HepG2 (cell line): ENCODE measurements at regions not wholly inside any gene's neighbourhood (a gene's known extent, or its start where the extent isn't known, plus 50 kb on each side); places are given as distances from the start of the nearest gene placed in this dataset.

Source experiments
- ATAC-seq: fragments of 200-7000 bp; cut with Tn5 transposase; 3 replicates; pipeline ENCODE4 v1.9.1; 2020; ENCODE audit warnings: mild to moderate bottlenecking, moderate library complexity
- BruUV-seq: library from RNA; stranded (reverse); fragments of 400-500 nt; replicated peaks from 2 replicates; lab custom pipeline; 2021; lab: Mats Ljungman, UMichigan
- CTCF ChIA-PET: fragments of 300-600 bp; formaldehyde crosslinking; extraction: SDS; loops from one replicate; lab custom pipeline; 2021; ENCODE audit warnings: low total read pairs, inconsistent platforms, low intra/inter-chr PET ratio; lab: Yijun Ruan, JAX
- POLR2A ChIA-PET: fragments of 350-600 bp; sonication (Branson Sonifier 250); formaldehyde crosslinking; loops from one replicate; lab custom pipeline; 2020; ENCODE audit warnings: antibody characterized with exemption, inconsistent platforms; lab: Yijun Ruan, JAX
- DNase-seq: peaks from one replicate; pipeline ENCODE4 v3.0.0-alpha.2; 2015; ENCODE audit warnings: low spot score
- FAIRE-seq: peaks from 3 replicates; lab custom pipeline; 2011; peaks lifted over from hg19 to GRCh38; lab: Jason Lieb, UNC
- H2AFZ ChIP-seq: one replicate; pipeline ENCODE4 v1.6.1; 2011; ENCODE audit warnings: low read length, inconsistent platforms
- H3K27ac ChIP-seq: fragments of 300-600 bp; 3 replicates; pipeline ENCODE4 v1.8.0; 2011; ENCODE audit warnings: mixed run types, mild to moderate bottlenecking, mixed read lengths, low read length, inconsistent platforms; ENCODE audit not compliant: insufficient read depth; ENCODE audit errors: extremely low read length
- H3K27me3 ChIP-seq, 2 experiments: fragments of 200-600 bp in 1 of 2; 2 replicates in 1 of 2; 3 replicates in 1 of 2; pipeline versions ENCODE4 v1.6.0 to v1.8.0; 2011; ENCODE audit warnings: low read length in 2 of 2, mild to moderate bottlenecking in 2 of 2, moderate library complexity in 2 of 2, inconsistent platforms in 1 of 2; ENCODE audit not compliant: insufficient read depth in 2 of 2, control insufficient read depth in 1 of 2
- H3K36me3 ChIP-seq, 2 experiments: fragments of 200-600 bp in 1 of 2; replicated peaks in 1 of 2; 2 replicates in 1 of 2; 3 replicates in 1 of 2; pipeline versions ENCODE4 v1.5.1 to v1.8.0; 2011; ENCODE audit warnings: low read length in 2 of 2, inconsistent platforms in 1 of 2; ENCODE audit not compliant: insufficient read depth in 2 of 2, control insufficient read depth in 1 of 2
- H3K4me1 ChIP-seq: 2 replicates; pipeline ENCODE4 v1.5.1; 2012; ENCODE audit warnings: low read length, inconsistent platforms; ENCODE audit not compliant: insufficient read depth
- H3K4me2 ChIP-seq: 2 replicates; pipeline ENCODE4 v1.6.0; 2011; ENCODE audit warnings: low read depth, low read length, inconsistent platforms
- H3K4me3 ChIP-seq, 3 experiments: fragments of 200-600 bp in 1 of 3; sonication (generic), shearing (Covaris generic) in 1 of 3; replicated peaks in 1 of 3; 2 replicates each; pipeline ENCODE4 v1.5.1; 2011 to 2016; ENCODE audit warnings: low read length in 3 of 3, inconsistent platforms in 2 of 3, low read depth in 2 of 3, mild to moderate bottlenecking in 2 of 3, control low read depth in 1 of 3, mixed read lengths in 1 of 3; ENCODE audit not compliant: insufficient read depth in 1 of 3
- H3K79me2 ChIP-seq: one replicate; pipeline ENCODE4 v1.6.1; 2011; ENCODE audit warnings: low read length, inconsistent platforms; ENCODE audit not compliant: insufficient read depth
- H3K9ac ChIP-seq: 2 replicates; pipeline ENCODE4 v1.6.0; 2011; ENCODE audit warnings: mild to moderate bottlenecking, low read depth, low read length, inconsistent platforms; ENCODE audit not compliant: insufficient read depth
- H3K9me3 ChIP-seq: 2 replicates; pipeline ENCODE4 v1.5.1; 2012; ENCODE audit warnings: mild to moderate bottlenecking, low read length
- H4K20me1 ChIP-seq: 2 replicates; pipeline ENCODE4 v1.6.0; 2011; ENCODE audit warnings: inconsistent platforms, mild to moderate bottlenecking, low read length, moderate library complexity; ENCODE audit not compliant: insufficient read depth
- CREM ChIP-seq, 2 experiments: sonication (generic) in 1 of 2; formaldehyde crosslinking in 1 of 2; IDR thresholded peaks; 2 replicates each; pipeline versions ENCODE4 v1.4.0 to v1.6.1; 2016 to 2020; ENCODE audit warnings: antibody characterized with exemption in 1 of 2, mild to moderate bottlenecking in 1 of 2, missing genetic modification reagents in 1 of 2
- HOXA9 ChIP-seq: sonication (generic); formaldehyde crosslinking; IDR thresholded peaks from 2 replicates; pipeline ENCODE4 v1.8.1; 2022; ENCODE audit warnings: missing genetic modification reagents, mild to moderate bottlenecking, moderate library complexity, borderline replicate concordance
- REXO4 ChIP-seq: sonication (generic); formaldehyde crosslinking; IDR thresholded peaks from 2 replicates; pipeline ENCODE4 v1.8.0; 2022; ENCODE audit warnings: missing genetic modification reagents, mild to moderate bottlenecking, borderline replicate concordance
- TBP ChIP-seq: sonication (generic); formaldehyde crosslinking; IDR thresholded peaks from 2 replicates; pipeline ENCODE4 v1.5.0; 2020; ENCODE audit warnings: missing genetic modification reagents
- ZNF292 ChIP-seq: sonication (generic); formaldehyde crosslinking; IDR thresholded peaks from 2 replicates; pipeline ENCODE4 v1.8.1; 2022; ENCODE audit warnings: mild to moderate bottlenecking, low read depth, missing genetic modification reagents, borderline replicate concordance
- ZNF337 ChIP-seq: sonication (generic); formaldehyde crosslinking; IDR thresholded peaks from 2 replicates; pipeline ENCODE4 v1.5.1; 2020; ENCODE audit warnings: missing genetic modification reagents, low read depth, mild to moderate bottlenecking, borderline replicate concordance
- ZNF432 ChIP-seq: sonication (generic); formaldehyde crosslinking; IDR thresholded peaks from 2 replicates; pipeline ENCODE4 v1.5.0; 2020; ENCODE audit warnings: missing genetic modification reagents, mild to moderate bottlenecking, borderline replicate concordance
- ZNF792 ChIP-seq: IDR thresholded peaks from 2 replicates; pipeline ENCODE4 v1.6.1; 2016
- WGBS: methylation state at CpG from one replicate; pipeline ENCODE4 v1.1.6; 2017; ENCODE audit warnings: low lambda C conversion rate; 5-methylcytosine and 5-hydroxymethylcytosine counted together
- in situ Hi-C: cut with HindIII; loops from 2 replicates; pipeline ENCODE4 v1.10.0; 2017; ENCODE audit warnings: low pct_unique_long_range_greater_than_20kb; ENCODE audit not compliant: extremely low pct_ligation_motif_present
- intact Hi-C: fragments of 100-400 bp; cut with micrococcal nuclease; formaldehyde crosslinking; loops from one replicate; pipeline ENCODE4 v1.10.0; 2022; ENCODE audit not compliant: unreplicated experiment
- TF ChIP-seq, protein P1 (sequence below): IDR thresholded peaks from 2 replicates; pipeline ENCODE4 v1.6.1; 2016; ENCODE audit warnings: mild to moderate bottlenecking, missing biosample characterization, missing genetic modification reagents
- TF ChIP-seq, protein P2 (sequence below): sonication (generic); formaldehyde crosslinking; IDR thresholded peaks from 2 replicates; pipeline ENCODE4 v1.8.1; 2022; ENCODE audit warnings: low read depth, mild to moderate bottlenecking, missing genetic modification reagents
- TF ChIP-seq, protein P3 (sequence below): sonication (generic); formaldehyde crosslinking; IDR thresholded peaks from 2 replicates; pipeline ENCODE4 v1.5.0; 2020; ENCODE audit warnings: missing genetic modification reagents
- TF ChIP-seq, protein P4 (sequence below): IDR thresholded peaks from 2 replicates; pipeline ENCODE4 v1.6.1; 2016; ENCODE audit warnings: low read depth, control low read depth
- TF ChIP-seq, protein P5 (sequence below): sonication (generic); formaldehyde crosslinking; IDR thresholded peaks from 2 replicates; pipeline ENCODE4 v1.8.0; 2022; ENCODE audit warnings: mild to moderate bottlenecking, missing genetic modification reagents, moderate library complexity
- TF ChIP-seq, protein P6 (sequence below): sonication (generic); formaldehyde crosslinking; IDR thresholded peaks from 2 replicates; pipeline ENCODE4 v1.9.0; 2021; ENCODE audit warnings: missing genetic modification reagents, mild to moderate bottlenecking, borderline replicate concordance

DNA sequence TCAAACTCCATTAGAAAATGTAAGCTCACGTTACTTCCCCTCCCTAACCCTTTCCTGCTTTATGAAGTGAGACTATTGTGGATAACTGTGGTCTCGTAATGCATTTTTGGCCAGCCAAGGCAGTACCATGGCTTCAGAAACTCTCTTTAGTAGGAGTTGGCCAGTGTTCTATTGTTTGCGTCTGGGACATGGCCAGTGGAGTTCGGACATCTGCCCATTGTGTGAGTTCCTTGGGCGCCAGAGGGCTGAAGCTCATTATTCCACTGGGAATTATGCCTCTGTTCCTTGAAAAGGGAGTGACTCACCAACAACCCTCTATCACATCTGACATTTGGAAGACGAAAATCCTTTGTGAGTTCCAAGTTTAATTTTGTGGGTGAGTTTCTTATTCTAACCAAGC lies 319.5 kb upstream of the SOX9 start (continued):
- no peak for TF ChIP-seq ZNF337 (CRISPR knock-in tag)
- TF ChIP-seq, protein P1, sequence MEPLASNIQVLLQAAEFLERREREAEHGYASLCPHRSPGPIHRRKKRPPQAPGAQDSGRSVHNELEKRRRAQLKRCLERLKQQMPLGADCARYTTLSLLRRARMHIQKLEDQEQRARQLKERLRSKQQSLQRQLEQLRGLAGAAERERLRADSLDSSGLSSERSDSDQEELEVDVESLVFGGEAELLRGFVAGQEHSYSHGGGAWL: no peak
- TF ChIP-seq CREM (IDR thresholded peaks at IDR 0.05): no peak
- TF ChIP-seq CREM (CRISPR knock-in tag; IDR thresholded peaks at IDR 0.05): no peak

DNA sequence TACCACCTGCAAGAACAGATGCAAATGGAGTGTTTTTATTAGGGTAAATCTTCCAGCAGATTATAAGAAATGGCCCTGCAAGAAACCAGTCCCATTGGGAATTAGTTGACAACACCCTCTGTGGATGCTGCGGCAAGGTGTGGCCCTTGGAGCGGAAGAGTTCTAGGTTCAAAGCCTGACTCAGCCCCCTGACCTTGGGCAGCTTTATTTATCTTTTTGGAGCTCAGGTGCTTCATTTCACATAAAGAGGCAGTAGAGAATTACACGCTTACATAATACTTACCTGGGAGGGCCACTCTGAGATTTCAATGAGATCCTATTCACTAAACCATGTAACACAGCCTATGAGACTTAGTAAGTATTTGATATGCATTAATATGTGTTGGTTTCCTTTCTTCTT lies 318.2 kb upstream of the SOX9 start:
- in situ Hi-C loops: no loop called here
- WGBS: 53% methylated on average over 3 of the region's 3 CpGs
- CTCF ChIA-PET: no interaction called here
- TF ChIP-seq, protein P2, sequence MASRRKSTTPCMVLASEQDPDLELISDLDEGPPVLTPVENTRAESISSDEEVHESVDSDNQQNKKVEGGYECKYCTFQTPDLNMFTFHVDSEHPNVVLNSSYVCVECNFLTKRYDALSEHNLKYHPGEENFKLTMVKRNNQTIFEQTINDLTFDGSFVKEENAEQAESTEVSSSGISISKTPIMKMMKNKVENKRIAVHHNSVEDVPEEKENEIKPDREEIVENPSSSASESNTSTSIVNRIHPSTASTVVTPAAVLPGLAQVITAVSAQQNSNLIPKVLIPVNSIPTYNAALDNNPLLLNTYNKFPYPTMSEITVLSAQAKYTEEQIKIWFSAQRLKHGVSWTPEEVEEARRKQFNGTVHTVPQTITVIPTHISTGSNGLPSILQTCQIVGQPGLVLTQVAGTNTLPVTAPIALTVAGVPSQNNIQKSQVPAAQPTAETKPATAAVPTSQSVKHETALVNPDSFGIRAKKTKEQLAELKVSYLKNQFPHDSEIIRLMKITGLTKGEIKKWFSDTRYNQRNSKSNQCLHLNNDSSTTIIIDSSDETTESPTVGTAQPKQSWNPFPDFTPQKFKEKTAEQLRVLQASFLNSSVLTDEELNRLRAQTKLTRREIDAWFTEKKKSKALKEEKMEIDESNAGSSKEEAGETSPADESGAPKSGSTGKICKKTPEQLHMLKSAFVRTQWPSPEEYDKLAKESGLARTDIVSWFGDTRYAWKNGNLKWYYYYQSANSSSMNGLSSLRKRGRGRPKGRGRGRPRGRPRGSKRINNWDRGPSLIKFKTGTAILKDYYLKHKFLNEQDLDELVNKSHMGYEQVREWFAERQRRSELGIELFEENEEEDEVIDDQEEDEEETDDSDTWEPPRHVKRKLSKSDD (CRISPR knock-in tag): no peak
- TF ChIP-seq HOXA9 (no peak), ZNF292 (CRISPR knock-in tag) (no peak), ZNF432 (CRISPR knock-in tag) (no peak), TBP (CRISPR knock-in tag) (no peak), ZNF792 (CRISPR knock-in tag) (no peak), REXO4 (CRISPR knock-in tag) (no peak)
- TF ChIP-seq, protein P3, sequence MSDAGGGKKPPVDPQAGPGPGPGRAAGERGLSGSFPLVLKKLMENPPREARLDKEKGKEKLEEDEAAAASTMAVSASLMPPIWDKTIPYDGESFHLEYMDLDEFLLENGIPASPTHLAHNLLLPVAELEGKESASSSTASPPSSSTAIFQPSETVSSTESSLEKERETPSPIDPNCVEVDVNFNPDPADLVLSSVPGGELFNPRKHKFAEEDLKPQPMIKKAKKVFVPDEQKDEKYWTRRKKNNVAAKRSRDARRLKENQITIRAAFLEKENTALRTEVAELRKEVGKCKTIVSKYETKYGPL (CRISPR knock-in tag): no peak
- TF ChIP-seq, protein P4, sequence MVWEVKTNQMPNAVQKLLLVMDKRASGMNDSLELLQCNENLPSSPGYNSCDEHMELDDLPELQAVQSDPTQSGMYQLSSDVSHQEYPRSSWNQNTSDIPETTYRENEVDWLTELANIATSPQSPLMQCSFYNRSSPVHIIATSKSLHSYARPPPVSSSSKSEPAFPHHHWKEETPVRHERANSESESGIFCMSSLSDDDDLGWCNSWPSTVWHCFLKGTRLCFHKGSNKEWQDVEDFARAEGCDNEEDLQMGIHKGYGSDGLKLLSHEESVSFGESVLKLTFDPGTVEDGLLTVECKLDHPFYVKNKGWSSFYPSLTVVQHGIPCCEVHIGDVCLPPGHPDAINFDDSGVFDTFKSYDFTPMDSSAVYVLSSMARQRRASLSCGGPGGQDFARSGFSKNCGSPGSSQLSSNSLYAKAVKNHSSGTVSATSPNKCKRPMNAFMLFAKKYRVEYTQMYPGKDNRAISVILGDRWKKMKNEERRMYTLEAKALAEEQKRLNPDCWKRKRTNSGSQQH (CRISPR knock-in tag): no peak
- TF ChIP-seq, protein P5, sequence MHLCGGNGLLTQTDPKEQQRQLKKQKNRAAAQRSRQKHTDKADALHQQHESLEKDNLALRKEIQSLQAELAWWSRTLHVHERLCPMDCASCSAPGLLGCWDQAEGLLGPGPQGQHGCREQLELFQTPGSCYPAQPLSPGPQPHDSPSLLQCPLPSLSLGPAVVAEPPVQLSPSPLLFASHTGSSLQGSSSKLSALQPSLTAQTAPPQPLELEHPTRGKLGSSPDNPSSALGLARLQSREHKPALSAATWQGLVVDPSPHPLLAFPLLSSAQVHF: no peak
- TF ChIP-seq, protein P1: no peak
- TF ChIP-seq, protein P6, sequence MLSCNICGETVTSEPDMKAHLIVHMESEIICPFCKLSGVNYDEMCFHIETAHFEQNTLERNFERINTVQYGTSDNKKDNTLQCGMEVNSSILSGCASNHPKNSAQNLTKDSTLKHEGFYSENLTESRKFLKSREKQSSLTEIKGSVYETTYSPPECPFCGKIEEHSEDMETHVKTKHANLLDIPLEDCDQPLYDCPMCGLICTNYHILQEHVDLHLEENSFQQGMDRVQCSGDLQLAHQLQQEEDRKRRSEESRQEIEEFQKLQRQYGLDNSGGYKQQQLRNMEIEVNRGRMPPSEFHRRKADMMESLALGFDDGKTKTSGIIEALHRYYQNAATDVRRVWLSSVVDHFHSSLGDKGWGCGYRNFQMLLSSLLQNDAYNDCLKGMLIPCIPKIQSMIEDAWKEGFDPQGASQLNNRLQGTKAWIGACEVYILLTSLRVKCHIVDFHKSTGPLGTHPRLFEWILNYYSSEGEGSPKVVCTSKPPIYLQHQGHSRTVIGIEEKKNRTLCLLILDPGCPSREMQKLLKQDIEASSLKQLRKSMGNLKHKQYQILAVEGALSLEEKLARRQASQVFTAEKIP: no peak

More for the DNA sequence above, 318.2 kb upstream of the SOX9 start:
- Histone ChIP-seq H2AFZ (no peak overlapping the region), H3K27me3 (no peaks in the 10 kb centered on the region), H4K20me1 (no peaks in the 10 kb centered on the region), H3K36me3 (no peaks in the 10 kb centered on the region), H3K4me3 (no peak overlapping the region), H3K4me2 (no peak overlapping the region), H3K27ac (no peak overlapping the region), H3K9ac (no peak overlapping the region), H3K4me1 (no peaks in the 10 kb centered on the region), H3K9me3 (no peaks in the 10 kb centered on the region), H3K79me2 (no peaks in the 10 kb centered on the region)
- no peak for DNase-seq
- POLR2A ChIA-PET: no interaction called here
- ATAC-seq: no peak
- FAIRE-seq: no peak
- intact Hi-C loops: no loop called here
- no TSS peak for BruUV-seq
